Kidney (tissue), 13 donors: ENCODE measurements at regions not wholly inside any gene's neighbourhood (a gene's known extent, or its start where the extent isn't known, plus 50 kb on each side); places are given as distances from the start of the nearest gene placed in this dataset.
A peak's percentile ranks its signal among the peaks of the same experiment; 100 is the strongest.

ENCODE experiments used
- DNase-seq, 5 donors: peaks; one replicate each; pipeline ENCODE4 v3.0.0-alpha.2; 2013 to 2020
- FAIRE-seq: peaks from 2 replicates; lab custom pipeline; 2012; peaks lifted over from hg19 to GRCh38; lab: Jason Lieb, UNC
- H3K27ac ChIP-seq, 2 donors: one replicate each; pipeline ENCODE4 v1.7.0; 2013; ENCODE audit warnings: low read depth in 2 of 2, low read length in 2 of 2, inconsistent platforms in 1 of 2
- H3K27me3 ChIP-seq: one replicate; pipeline ENCODE4 v1.7.1; 2013; ENCODE audit warnings: low read length, inconsistent platforms; ENCODE audit not compliant: control insufficient read depth, insufficient read depth
- H3K36me3 ChIP-seq, 3 donors: one replicate each; pipeline versions ENCODE4 v1.7.0 to v1.7.1; 2013; ENCODE audit warnings: low read length in 3 of 3, control low read depth in 1 of 3, inconsistent platforms in 1 of 3; ENCODE audit not compliant: insufficient read depth in 3 of 3, control insufficient read depth in 2 of 3
- H3K4me1 ChIP-seq, 3 donors: one replicate each; pipeline versions ENCODE4 v1.7.0 to v1.7.1; 2013; ENCODE audit warnings: low read length in 3 of 3, inconsistent platforms in 1 of 3, low read depth in 1 of 3; ENCODE audit not compliant: control insufficient read depth in 2 of 3, insufficient read depth in 2 of 3
- H3K4me3 ChIP-seq, 3 donors: one replicate each; pipeline versions ENCODE4 v1.7.0 to v1.8.1; 2013; ENCODE audit warnings: low read length in 3 of 3, control low read depth in 1 of 3, inconsistent platforms in 1 of 3
- H3K9ac ChIP-seq, 3 donors: one replicate each; pipeline versions ENCODE4 v1.7.0 to v1.7.1; 2013; ENCODE audit warnings: low read length in 3 of 3, control low read depth in 1 of 3, inconsistent platforms in 1 of 3
- H3K9me3 ChIP-seq, 3 donors: one replicate each; pipeline versions ENCODE4 v1.7.0 to v1.7.1; 2013; ENCODE audit warnings: low read length in 3 of 3, control low read depth in 1 of 3, inconsistent platforms in 1 of 3; ENCODE audit not compliant: control insufficient read depth in 2 of 3, insufficient read depth in 1 of 3
- CTCF ChIP-seq: IDR thresholded peaks from 3 replicates; pipeline ENCODE4 v1.5.1; 2012; ENCODE audit warnings: mild to moderate bottlenecking, moderate library complexity, borderline replicate concordance; ENCODE audit not compliant: insufficient read depth; ENCODE audit errors: extremely low read depth
- intact Hi-C: fragments of 100-400 bp; cut with DNase I; formaldehyde crosslinking; loops from one replicate; pipeline ENCODE4 v1.11.1; 2022
- donor health status: control.
- donor health status: control.
- donor health status: control.
- donor health status: control.
- donor health status: control.
- donor health status: DM: yes; HTN: yes; CAD: no.
- donor health status: Normal renal cell carcinoma (clear cell type).

- no peaks in the 10 kb centered on the region for H3K4me1 ChIP-seq
- no peak overlapping the region for H3K9ac ChIP-seq
- no peak for DNase-seq
- TF ChIP-seq CTCF = no peak
- no peak overlapping the region for H3K4me3 ChIP-seq
- intact Hi-C loops = no loop called here
- H3K27ac ChIP-seq = no peak overlapping the region
- H3K36me3 ChIP-seq = no peaks in the 10 kb centered on the region
- H3K27me3 ChIP-seq = no peaks in the 10 kb centered on the region
- no peak for FAIRE-seq
- no peaks in the 10 kb centered on the region for H3K9me3 ChIP-seq
These were observed 173.7 kb downstream of the SYT10 start for GRCh38 chr12:33265900-33266299.

DNA sequence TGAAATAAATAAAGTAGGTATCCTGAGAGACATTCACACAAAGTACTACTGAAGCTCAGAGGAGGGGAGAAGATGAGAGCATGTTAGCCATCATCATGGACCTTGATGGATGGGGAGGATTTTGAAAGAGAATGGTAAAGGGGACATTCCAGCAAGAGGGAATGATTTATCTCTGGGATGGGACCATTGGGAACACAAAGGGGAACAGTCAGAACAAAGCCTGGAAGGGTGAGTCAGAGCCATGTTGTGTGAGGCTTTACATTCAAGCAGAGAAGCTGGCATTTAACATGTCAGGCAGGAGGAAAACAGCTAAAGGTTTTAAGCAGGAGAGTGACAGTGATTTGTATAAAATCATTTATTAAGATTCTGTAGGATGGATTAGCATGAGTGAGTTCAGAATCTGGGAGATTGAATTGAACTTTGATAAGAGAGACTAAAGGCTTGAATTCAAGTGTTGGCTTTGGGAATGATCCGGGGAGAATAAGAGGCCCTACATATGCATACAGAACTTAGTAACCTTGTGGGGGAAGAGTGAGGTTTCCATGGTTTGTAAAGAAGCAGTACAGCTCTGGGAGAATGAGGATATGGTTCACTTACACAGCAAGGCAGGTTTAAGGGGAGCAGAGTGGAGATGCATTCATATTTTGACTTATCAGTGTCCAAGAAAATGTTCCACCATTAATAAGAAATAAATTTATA, 174.4 kb downstream of the SYT10 start:
- no peaks in the 10 kb centered on the region for H3K27me3 ChIP-seq
- H3K9ac ChIP-seq = no peak overlapping the region
- FAIRE-seq (no peak), DNase-seq (no peak)
- intact Hi-C loops = no loop called here
- H3K9me3 ChIP-seq = no peaks in the 10 kb centered on the region
- no peak overlapping the region for H3K27ac ChIP-seq
- no peak for TF ChIP-seq CTCF
- no peak overlapping the region for H3K4me3 ChIP-seq
- H3K36me3 ChIP-seq = no peaks in the 10 kb centered on the region
- H3K4me1 ChIP-seq = no peaks in the 10 kb centered on the region

DNA sequence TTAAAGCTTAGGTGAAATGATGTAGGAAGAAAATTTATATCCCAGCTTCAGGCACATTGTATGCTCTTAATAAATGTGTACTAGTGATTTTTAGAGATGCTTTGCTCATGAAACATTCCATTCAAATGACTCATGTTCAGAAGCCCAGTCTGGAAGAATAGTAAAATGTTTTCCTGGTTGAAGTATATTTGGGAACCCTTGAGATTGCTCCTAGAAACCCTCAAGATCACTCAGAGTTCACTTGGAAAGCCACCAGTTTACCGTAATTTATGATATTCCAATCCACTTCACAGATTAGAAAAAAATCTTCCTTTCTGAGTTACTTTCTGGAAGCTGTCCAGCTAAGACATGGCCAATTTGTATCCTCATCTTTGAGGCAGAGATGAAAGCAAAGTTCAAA, 186.4 kb downstream of the SYT10 start:
- Histone ChIP-seq H3K9me3 (no peaks in the 10 kb centered on the region), H3K27ac (no peak overlapping the region), H3K9ac (no peak overlapping the region), H3K27me3 (no peaks in the 10 kb centered on the region), H3K4me1 (no peaks in the 10 kb centered on the region), H3K4me3 (no peak overlapping the region), H3K36me3 (no peaks in the 10 kb centered on the region)
- no peak for FAIRE-seq
- peak in 2 of 5 donors; percentile 49 to 61 for DNase-seq
- TF ChIP-seq CTCF = no peak
- intact Hi-C loops = no loop called here

GRCh38 chr12:33251548-33251947, 188.1 kb downstream of the SYT10 start:
- Histone ChIP-seq H3K9me3 (no peaks in the 10 kb centered on the region), H3K4me3 (no peak overlapping the region), H3K36me3 (no peaks in the 10 kb centered on the region), H3K27ac (no peak overlapping the region), H3K27me3 (no peaks in the 10 kb centered on the region), H3K9ac (no peak overlapping the region), H3K4me1 (no peaks in the 10 kb centered on the region)
- DNase-seq (no peak), FAIRE-seq (no peak)
- no peak for TF ChIP-seq CTCF
- intact Hi-C loops = no loop called here
